Amniotic epithelial cell (primary cell): ENCODE measurements at regions not wholly inside any gene's neighbourhood (a gene's known extent, or its start where the extent isn't known, plus 50 kb on each side); places are given as distances from the start of the nearest gene placed in this dataset.
"Not testable (repeated sequence)": the region's sequence is repeated elsewhere in the genome, so short reads cannot be mapped to it uniquely, and the experiment has no call there.

Experiments
- DNase-seq: peaks from one replicate; pipeline ENCODE4 v3.0.0-alpha.2; 2010; ENCODE audit warnings: low read depth

DNA sequence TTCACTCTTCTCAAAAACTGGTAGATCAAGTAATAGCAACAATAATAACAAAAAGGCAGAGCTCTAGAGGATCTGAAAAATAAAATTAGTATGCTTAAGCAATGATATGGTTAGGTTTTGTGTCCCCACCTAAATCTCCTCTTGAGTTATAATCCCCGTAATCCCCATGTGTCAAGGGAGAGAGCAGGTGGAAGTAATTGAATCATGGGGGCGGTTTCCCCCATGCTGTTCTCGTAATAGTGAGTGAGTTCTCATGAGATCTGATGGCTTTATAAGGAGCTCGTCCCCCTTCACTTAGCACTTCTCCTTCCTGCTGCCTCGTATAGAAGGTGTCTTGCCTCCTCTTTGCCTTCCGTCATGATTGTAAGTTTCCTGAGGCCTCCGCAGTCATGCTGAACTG, 60.2 kb upstream of the ABHD2 start:
- no peak for DNase-seq

DNA sequence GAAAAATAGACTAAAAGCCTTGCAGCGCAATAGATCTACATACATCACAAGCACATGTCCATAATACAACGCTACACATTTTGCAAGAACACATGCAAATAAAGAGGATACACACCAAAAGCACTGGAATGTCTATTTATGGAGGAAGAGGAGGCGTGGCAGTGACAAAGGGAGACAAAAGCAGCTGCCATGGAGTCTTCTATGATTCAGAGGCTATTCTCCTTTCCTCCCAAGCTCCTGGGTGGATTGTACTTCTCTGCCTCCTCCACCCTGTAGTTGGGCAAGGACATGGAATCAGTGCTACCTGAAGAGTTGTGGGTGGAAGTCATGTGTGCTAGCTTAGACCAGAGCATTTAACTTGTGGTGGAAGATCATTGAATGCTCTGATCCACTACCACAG, 57.9 kb upstream of the ABHD2 start:
- DNase-seq: no peak

DNA sequence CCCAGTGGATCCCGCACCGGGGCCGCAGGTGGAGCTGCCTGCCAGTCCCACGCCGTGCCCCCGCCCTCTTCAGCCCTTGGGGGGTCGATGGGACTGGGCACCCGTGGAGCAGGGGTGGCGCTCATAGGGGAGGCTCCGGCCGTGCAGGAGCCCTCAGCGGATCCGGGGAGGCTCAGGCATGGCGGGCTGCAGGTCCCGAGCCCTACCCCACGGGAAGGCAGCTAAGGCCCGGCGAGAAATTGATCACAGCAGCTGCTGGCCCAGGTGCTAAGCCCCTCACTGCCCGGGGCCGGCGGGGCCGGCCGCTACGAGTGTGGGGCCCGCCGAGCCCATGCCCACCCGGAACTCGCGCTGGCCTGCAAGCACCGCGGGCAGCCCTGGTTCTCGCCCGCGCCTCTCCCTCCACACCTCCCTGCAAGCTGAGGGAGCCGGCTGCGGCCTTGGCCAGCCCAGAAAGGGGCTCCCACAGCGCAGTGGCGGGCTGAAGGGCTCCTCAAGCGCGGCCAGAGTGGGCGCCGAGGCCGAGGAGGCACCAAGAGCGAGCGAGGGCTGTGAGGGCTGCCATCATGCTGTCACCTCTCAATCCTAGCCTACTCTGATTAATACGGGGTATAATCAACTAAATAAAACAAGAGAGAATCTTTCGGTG, 56.5 kb upstream of the ABHD2 start:
- not testable (repeated sequence) for DNase-seq

DNA sequence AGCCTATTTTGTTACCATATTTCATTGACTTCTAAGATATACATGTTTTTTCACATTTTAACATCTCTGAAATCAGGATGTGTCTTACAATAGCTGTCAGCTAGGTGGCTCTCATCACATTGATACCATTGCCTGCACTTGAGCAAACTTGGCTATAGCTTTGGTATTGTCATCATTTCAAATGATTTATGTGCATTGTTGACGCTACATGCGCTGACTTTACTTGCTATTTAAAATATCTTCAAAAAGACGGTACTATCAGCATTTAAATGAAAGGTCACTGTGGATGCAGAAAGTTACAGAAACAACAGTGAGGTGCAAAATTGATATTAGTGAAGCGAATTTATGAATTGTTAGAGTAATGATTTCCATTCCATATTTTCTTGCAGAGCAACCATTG, 54.0 kb upstream of the ABHD2 start:
- peak; percentile 31 for DNase-seq

DNA sequence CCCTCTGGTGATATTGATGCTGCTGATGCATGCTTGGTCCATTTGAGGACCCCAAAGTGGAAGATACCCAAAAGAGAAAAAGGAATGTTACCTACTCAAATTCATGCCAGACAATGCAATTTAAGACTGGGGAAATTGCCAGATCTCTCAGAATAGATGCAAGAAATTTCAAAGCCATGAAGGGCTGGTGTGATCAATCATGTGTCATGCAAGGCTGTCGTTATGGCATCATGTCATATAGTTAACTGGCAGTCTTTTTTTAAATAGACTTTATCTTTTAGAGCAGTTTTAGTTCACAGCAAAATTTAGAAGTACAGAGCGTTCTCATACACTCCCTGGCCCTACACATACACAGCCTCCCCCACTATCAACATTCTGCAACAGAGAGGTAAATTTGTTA, 53.1 kb upstream of the ABHD2 start:
- no peak for DNase-seq

DNA sequence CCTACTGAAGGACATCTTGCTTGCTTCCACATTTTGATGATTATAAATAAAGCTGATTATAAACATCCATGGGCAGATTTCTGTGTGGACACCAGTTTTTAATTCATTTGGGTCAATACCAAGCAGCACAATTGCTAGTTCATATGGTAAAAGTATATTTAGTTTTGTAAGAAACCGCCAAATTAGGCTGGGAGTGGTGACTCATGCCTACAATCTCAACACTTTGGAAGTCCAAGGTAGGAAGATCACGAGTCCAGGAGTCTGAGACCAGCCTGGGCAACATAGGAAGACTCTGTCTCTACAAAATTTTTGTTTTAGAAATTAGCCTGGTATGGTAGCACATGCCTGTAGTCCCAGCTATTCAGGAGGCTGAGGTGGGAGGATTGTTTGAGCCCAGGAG, 52.6 kb upstream of the ABHD2 start:
- DNase-seq: no peak

DNA sequence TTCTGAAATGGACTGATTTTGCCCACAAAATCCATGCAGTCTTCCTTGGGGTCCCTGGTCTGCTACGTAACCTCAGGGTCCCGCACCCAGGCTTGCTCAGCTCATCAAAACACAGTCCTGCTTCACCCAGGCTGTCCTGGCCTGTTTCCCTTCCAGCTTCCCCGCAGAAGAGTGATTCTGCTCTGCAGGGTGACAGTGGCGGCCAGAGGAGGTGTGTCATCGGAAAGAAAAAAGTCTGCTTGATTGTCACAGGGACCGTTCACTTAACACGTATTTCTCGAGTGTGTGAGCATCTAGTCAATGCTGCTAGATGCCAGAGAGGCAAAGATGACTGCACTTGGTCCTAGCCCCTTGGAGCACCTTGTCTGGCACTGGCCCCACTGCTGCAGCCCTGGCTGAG, 50.1 kb upstream of the ABHD2 start:
- no peak for DNase-seq
